ENCODE measurements at regions not wholly inside any gene's neighbourhood (a gene's known extent, or its start where the extent isn't known, plus 50 kb on each side); places are given as distances from the start of the nearest gene placed in this dataset.

- no peaks in the 10 kb centered on the region for H3K36me3 ChIP-seq
- H3K4me1 ChIP-seq, result peaks cover 0 to 7% (median 6%) of the 10 kb centered on the region in 4 donors
- no peak for DNase-seq (ENCODE audit: extremely low spot score)
- no peaks in the 10 kb centered on the region for H3K27me3 ChIP-seq
- H3K4me3 ChIP-seq, result no peak overlapping the region
- H3K27ac ChIP-seq (replicated peaks in 1 of 4), result no peak overlapping the region
- intact Hi-C loops (cut with DNase I), result no loop called here
- no peaks in the 10 kb centered on the region for H3K9me3 ChIP-seq
- TF ChIP-seq EP300 (IDR thresholded peaks at IDR 0.05), result no peak
These were observed 107.6 kb downstream of the ELAPOR2 start for GRCh38 chr7:86951895-86952294.

DNA sequence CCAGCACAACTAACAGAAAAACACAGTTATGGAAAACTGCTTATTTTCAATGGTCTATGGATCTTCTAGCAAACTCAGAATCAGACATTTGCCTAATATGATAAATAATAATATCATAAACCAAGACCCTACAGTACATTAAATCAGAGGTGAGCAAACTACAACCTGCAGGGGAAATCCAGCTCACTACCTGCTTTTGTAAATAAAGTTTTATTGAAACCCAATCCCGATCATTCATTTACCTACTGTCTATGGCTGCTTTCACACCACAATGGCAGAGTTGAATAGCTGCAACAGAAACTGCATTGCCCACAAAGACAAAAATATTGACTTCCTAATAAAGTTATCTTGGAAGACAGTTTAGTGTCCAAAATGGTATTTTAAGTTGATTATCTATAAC, 108.5 kb downstream of the ELAPOR2 start:
- H3K27me3 ChIP-seq, result no peaks in the 10 kb centered on the region
- no peaks in the 10 kb centered on the region for H3K9me3 ChIP-seq
- H3K4me3 ChIP-seq, result no peak overlapping the region
- no peak overlapping the region for H3K27ac ChIP-seq (replicated peaks in 1 of 4)
- H3K4me1 ChIP-seq, result peaks cover 0 to 7% (median 6%) of the 10 kb centered on the region in 4 donors
- TF ChIP-seq CTCF (IDR thresholded peaks at IDR 0.05) (no peak), POLR2AphosphoS5 (IDR thresholded peaks at IDR 0.05) (no peak), EP300 (IDR thresholded peaks at IDR 0.05) (no peak), POLR2A (IDR thresholded peaks at IDR 0.05; ENCODE audit: low read depth) (no peak)
- DNase-seq (ENCODE audit: extremely low spot score), result no peak
- intact Hi-C loops (cut with DNase I), result no loop called here
- no peaks in the 10 kb centered on the region for H3K36me3 ChIP-seq
- WGBS, result 100% methylated on average over 1 of the region's 1 CpG

DNA sequence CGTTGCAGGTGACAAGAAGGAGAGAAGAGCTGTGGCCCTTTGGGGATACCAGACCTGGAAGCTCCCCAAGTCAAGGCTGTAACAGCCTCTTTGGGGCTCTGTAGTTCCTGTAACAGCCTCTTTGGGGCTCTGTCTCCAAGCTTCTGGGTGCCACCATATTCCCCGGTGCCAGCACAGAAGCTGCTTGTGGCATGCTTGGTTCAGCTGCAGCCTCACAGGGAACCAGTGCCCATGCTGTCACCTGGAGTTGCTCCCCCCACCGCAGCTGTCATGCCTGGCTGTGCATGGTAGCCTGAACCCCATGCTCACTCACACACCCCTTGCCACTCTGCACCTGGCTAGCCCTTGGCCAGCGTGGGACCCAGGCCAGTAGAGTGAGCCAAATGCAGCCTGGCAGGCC, 109.1 kb downstream of the ELAPOR2 start:
- no peak overlapping the region for H3K27ac ChIP-seq (replicated peaks in 1 of 4)
- H3K4me1 ChIP-seq, result peaks cover 0 to 7% (median 6%) of the 10 kb centered on the region in 4 donors
- TF ChIP-seq CTCF (IDR thresholded peaks at IDR 0.05), result no peak
- TF ChIP-seq POLR2AphosphoS5 (IDR thresholded peaks at IDR 0.05), result no peak
- no peak for TF ChIP-seq EP300 (IDR thresholded peaks at IDR 0.05)
- TF ChIP-seq POLR2A (IDR thresholded peaks at IDR 0.05; ENCODE audit: low read depth), result no peak
- H3K36me3 ChIP-seq, result no peaks in the 10 kb centered on the region
- no peaks in the 10 kb centered on the region for H3K9me3 ChIP-seq
- no peaks in the 10 kb centered on the region for H3K27me3 ChIP-seq
- H3K4me3 ChIP-seq, result no peak overlapping the region
- intact Hi-C loops (cut with DNase I), result no loop called here
- WGBS, result 80% methylated on average over 2 of the region's 4 CpGs
- no peak for DNase-seq (ENCODE audit: extremely low spot score)

DNA sequence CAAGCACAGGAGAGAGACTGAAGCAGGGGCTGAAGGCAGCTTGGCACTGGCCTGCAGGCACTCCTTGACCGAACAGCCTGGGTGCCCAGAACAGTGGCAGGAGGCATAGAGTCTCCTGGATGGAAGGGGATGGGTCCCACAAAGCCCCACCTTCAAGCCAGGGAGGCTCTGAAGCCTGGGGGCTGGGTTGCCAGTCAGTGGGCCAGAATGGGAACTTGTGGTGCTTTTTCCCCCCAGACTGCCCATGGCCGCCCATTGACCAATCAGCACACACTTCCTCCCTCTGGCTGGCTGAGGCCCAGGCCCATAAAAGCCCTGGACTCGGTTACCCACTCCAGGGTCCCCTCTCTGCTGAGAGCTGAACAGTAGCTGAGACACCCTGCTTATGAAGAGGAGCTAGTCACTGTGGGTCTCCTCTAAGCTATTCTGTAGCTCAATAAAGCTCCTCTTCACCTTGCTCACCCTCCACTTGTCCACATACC, 109.6 kb downstream of the ELAPOR2 start:
- peaks cover 0 to 7% (median 6%) of the 10 kb centered on the region in 4 donors for H3K4me1 ChIP-seq
- no peak for TF ChIP-seq POLR2A (IDR thresholded peaks at IDR 0.05; ENCODE audit: low read depth)
- TF ChIP-seq EP300 (IDR thresholded peaks at IDR 0.05), result no peak
- no peak for TF ChIP-seq CTCF (IDR thresholded peaks at IDR 0.05)
- TF ChIP-seq POLR2AphosphoS5 (IDR thresholded peaks at IDR 0.05), result no peak
- 94% methylated on average over 2 of the region's 3 CpGs for WGBS
- no peaks in the 10 kb centered on the region for H3K36me3 ChIP-seq
- intact Hi-C loops (cut with DNase I), result no loop called here
- H3K9me3 ChIP-seq, result no peaks in the 10 kb centered on the region
- no peak for DNase-seq (ENCODE audit: extremely low spot score)
- H3K4me3 ChIP-seq, result no peak overlapping the region
- H3K27me3 ChIP-seq, result no peaks in the 10 kb centered on the region
- H3K27ac ChIP-seq (replicated peaks in 1 of 4), result no peak overlapping the region

GRCh38 chr7:86949052-86949778, 110.2 kb downstream of the ELAPOR2 start:
- DNase-seq (ENCODE audit: extremely low spot score), result no peak
- WGBS, result 96% methylated on average over 4 of the region's 7 CpGs
- Histone ChIP-seq H3K27ac (replicated peaks in 1 of 4) (no peak overlapping the region), H3K27me3 (no peaks in the 10 kb centered on the region), H3K4me3 (no peak overlapping the region), H3K9me3 (no peaks in the 10 kb centered on the region), H3K4me1 (peaks cover 0 to 6% (median 5%) of the 10 kb centered on the region in 4 donors), H3K36me3 (no peaks in the 10 kb centered on the region)
- intact Hi-C loops (cut with DNase I), result no loop called here
- TF ChIP-seq POLR2A (IDR thresholded peaks at IDR 0.05; ENCODE audit: low read depth), result no peak
- no peak for TF ChIP-seq CTCF (IDR thresholded peaks at IDR 0.05)
- TF ChIP-seq EP300 (IDR thresholded peaks at IDR 0.05), result no peak
- TF ChIP-seq POLR2AphosphoS5 (IDR thresholded peaks at IDR 0.05), result no peak

All from esophagus muscularis mucosa (tissue), 4 donors.